Fibroblast of skin of left quadriceps (primary cell): ENCODE measurements at regions not wholly inside any gene's neighbourhood (a gene's known extent, or its start where the extent isn't known, plus 50 kb on each side); places are given as distances from the start of the nearest gene placed in this dataset.

Experiments used
- DNase-seq, 2 experiments: peaks; one replicate each; pipeline ENCODE4 v3.0.0-alpha.2; 2013; ENCODE audit warnings: low read depth in 2 of 2

- peak; percentile 12 to 26 for DNase-seq
These were observed 66.1 kb upstream of the KAT6B start for GRCh38 chr10:74760086-74760979.

GRCh38 chr10:74763934-74764591, 62.3 kb upstream of the KAT6B start:
- no peak for DNase-seq

- DNase-seq: no peak
These were observed 60.9 kb upstream of the KAT6B start for GRCh38 chr10:74765465-74765975.

GRCh38 chr10:74766501-74766900, 59.9 kb upstream of the KAT6B start:
- no peak for DNase-seq

- DNase-seq: no peak
These were observed 56.0 kb upstream of the KAT6B start for GRCh38 chr10:74770400-74770799.

- DNase-seq: no peak
These were observed 55.3 kb upstream of the KAT6B start for GRCh38 chr10:74771054-74771453.

- DNase-seq: no peak
These were observed 51.3 kb upstream of the KAT6B start for GRCh38 chr10:74775099-74775498.
